H9 (cell line): ENCODE measurements at regions not wholly inside any gene's neighbourhood (a gene's known extent, or its start where the extent isn't known, plus 50 kb on each side); places are given as distances from the start of the nearest gene placed in this dataset.
A peak's percentile ranks its signal among the peaks of the same experiment; 100 is the strongest.

Experiments used
- DNase-seq: peaks from one replicate; pipeline ENCODE4 v3.0.0-alpha.2; 2017
- H2AFZ ChIP-seq: one replicate; pipeline ENCODE4 v1.6.1; 2013; ENCODE audit warnings: mild to moderate bottlenecking, low read length, control low read depth, moderate library complexity
- H2AK5ac ChIP-seq: 2 replicates; pipeline ENCODE4 v1.6.1; 2013; ENCODE audit warnings: low read length, control low read depth, mixed read lengths; ENCODE audit not compliant: insufficient read length
- H2BK120ac ChIP-seq: one replicate; pipeline ENCODE4 v1.6.1; 2013; ENCODE audit warnings: low read depth, mild to moderate bottlenecking, low read length, control low read depth, inconsistent platforms; ENCODE audit not compliant: poor library complexity, severe bottlenecking
- H2BK12ac ChIP-seq: 2 replicates; pipeline ENCODE4 v1.6.1; 2013; ENCODE audit warnings: low read length, control low read depth, mixed read lengths, low read depth; ENCODE audit not compliant: insufficient read length
- H2BK15ac ChIP-seq: 2 replicates; pipeline ENCODE4 v1.6.1; 2013; ENCODE audit warnings: low read depth, low read length, control low read depth
- H2BK20ac ChIP-seq: one replicate; pipeline ENCODE4 v1.6.1; 2013; ENCODE audit warnings: low read depth, mild to moderate bottlenecking, low read length, control low read depth, inconsistent platforms; ENCODE audit not compliant: poor library complexity, severe bottlenecking
- H2BK5ac ChIP-seq: 2 replicates; pipeline ENCODE4 v1.6.1; 2013; ENCODE audit warnings: low read length, control low read depth, mixed read lengths; ENCODE audit not compliant: insufficient read length
- H3K14ac ChIP-seq: 2 replicates; pipeline ENCODE4 v1.6.1; 2013; ENCODE audit warnings: low read length, control low read depth; ENCODE audit not compliant: insufficient read depth
- H3K18ac ChIP-seq: 2 replicates; pipeline ENCODE4 v1.6.1; 2013; ENCODE audit warnings: low read depth, mild to moderate bottlenecking, mixed read lengths, low read length, control low read depth; ENCODE audit not compliant: insufficient read length
- H3K23ac ChIP-seq: 2 replicates; pipeline ENCODE4 v1.6.1; 2013; ENCODE audit warnings: low read length, control low read depth, mixed read lengths, low read depth; ENCODE audit not compliant: insufficient read length
- H3K23me2 ChIP-seq: 2 replicates; pipeline ENCODE4 v1.6.1; 2013; ENCODE audit warnings: low read depth, mild to moderate bottlenecking, mixed read lengths, low read length, control low read depth; ENCODE audit not compliant: insufficient read length, poor library complexity, severe bottlenecking
- H3K27ac ChIP-seq: 2 replicates; pipeline ENCODE4 v1.5.1; 2013; ENCODE audit warnings: low read length, control low read depth, mixed read lengths, low read depth; ENCODE audit not compliant: insufficient read length
- H3K27me3 ChIP-seq: 2 replicates; pipeline ENCODE4 v1.6.1; 2013; ENCODE audit warnings: low read length, control low read depth, inconsistent platforms; ENCODE audit not compliant: insufficient read depth
- H3K4ac ChIP-seq: 2 replicates; pipeline ENCODE4 v1.6.1; 2013; ENCODE audit warnings: low read depth, mild to moderate bottlenecking, control low read depth, inconsistent platforms, low read length, moderate library complexity
- H3K4me1 ChIP-seq: 2 replicates; pipeline ENCODE4 v1.6.1; 2013; ENCODE audit warnings: low read length, control low read depth, inconsistent platforms; ENCODE audit not compliant: insufficient read depth
- H3K4me2 ChIP-seq: 2 replicates; pipeline ENCODE4 v1.6.1; 2013; ENCODE audit warnings: low read length, control low read depth, mixed read lengths; ENCODE audit not compliant: insufficient read length, insufficient read depth
- H3K56ac ChIP-seq: 2 replicates; pipeline ENCODE4 v1.6.1; 2013; ENCODE audit warnings: low read depth, mild to moderate bottlenecking, mixed read lengths, low read length, control low read depth; ENCODE audit not compliant: insufficient read length
- H3K79me1 ChIP-seq: 2 replicates; pipeline ENCODE4 v1.6.1; 2013; ENCODE audit warnings: low read depth, mild to moderate bottlenecking, moderate library complexity, low read length, control low read depth, inconsistent platforms; ENCODE audit not compliant: insufficient read depth, poor library complexity, severe bottlenecking
- H3K79me2 ChIP-seq: 2 replicates; pipeline ENCODE4 v1.6.1; 2013; ENCODE audit warnings: low read length, control low read depth, inconsistent platforms; ENCODE audit not compliant: insufficient read depth
- H3K9ac ChIP-seq: 2 replicates; pipeline ENCODE4 v1.6.1; 2013; ENCODE audit warnings: low read length, control low read depth, mixed read lengths; ENCODE audit not compliant: insufficient read length; ENCODE audit errors: extremely low read depth
- H3K9me3 ChIP-seq: one replicate; pipeline ENCODE4 v1.6.1; 2013; ENCODE audit warnings: low read depth, low read length, inconsistent platforms; ENCODE audit not compliant: control insufficient read depth
- H3T11ph ChIP-seq: one replicate; pipeline ENCODE4 v1.6.1; 2013; ENCODE audit warnings: mild to moderate bottlenecking, low read length, control low read depth, inconsistent platforms
- H4K20me1 ChIP-seq: one replicate; pipeline ENCODE4 v1.6.1; 2013; ENCODE audit not compliant: control insufficient read depth, insufficient read length, insufficient read depth
- H4K5ac ChIP-seq: 2 replicates; pipeline ENCODE4 v1.6.1; 2013; ENCODE audit warnings: low read depth, mild to moderate bottlenecking, mixed read lengths, low read length, control low read depth; ENCODE audit not compliant: insufficient read length
- H4K8ac ChIP-seq: replicated peaks from 2 replicates; pipeline ENCODE4 v1.6.1; 2013; ENCODE audit warnings: low read length, control low read depth, mixed read lengths, low read depth; ENCODE audit not compliant: insufficient read length
- H4K91ac ChIP-seq: 2 replicates; pipeline ENCODE4 v1.6.1; 2013; ENCODE audit warnings: low read depth, mild to moderate bottlenecking, moderate library complexity, mixed read lengths, low read length, control low read depth; ENCODE audit not compliant: insufficient read length
- H3K27ac Mint-ChIP-seq, 3 experiments: 2 replicates in 2 of 3; 3 replicates in 1 of 3; pipeline ENCODE4 v1.8.0; 2020 to 2021; ENCODE audit warnings: mixed read lengths in 3 of 3, mild to moderate bottlenecking in 1 of 3, moderate library complexity in 1 of 3
- H3K27me3 Mint-ChIP-seq: 2 replicates; pipeline ENCODE4 v1.8.0; 2021; ENCODE audit warnings: low read depth, mild to moderate bottlenecking, moderate library complexity, mixed read lengths
- H3K36me3 Mint-ChIP-seq, 3 experiments: 2 replicates in 2 of 3; 3 replicates in 1 of 3; pipeline ENCODE4 v1.8.0; 2020 to 2021; ENCODE audit warnings: low read depth in 3 of 3, mixed read lengths in 3 of 3; ENCODE audit not compliant: insufficient read depth in 1 of 3
- H3K4me1 Mint-ChIP-seq, 2 experiments: 2 replicates each; pipeline ENCODE4 v1.8.0; 2020; ENCODE audit warnings: mixed read lengths in 2 of 2
- H3K4me3 Mint-ChIP-seq, 2 experiments: 2 replicates in 1 of 2; 3 replicates in 1 of 2; pipeline ENCODE4 v1.8.0; 2020 to 2021; ENCODE audit warnings: mild to moderate bottlenecking in 2 of 2, mixed read lengths in 2 of 2, moderate library complexity in 1 of 2
- H3K9me3 Mint-ChIP-seq, 2 experiments: 2 replicates in 1 of 2; 3 replicates in 1 of 2; pipeline ENCODE4 v1.8.0; 2020; ENCODE audit warnings: mild to moderate bottlenecking in 2 of 2, mixed read lengths in 2 of 2, moderate library complexity in 1 of 2
- WGBS: extraction: QIAGEN DNeasy Blood & Tissue Kit; methylation state at CpG from one replicate; pipeline ENCODE4 v1.1.7; 2013; ENCODE audit warnings: missing lambda C conversion rate, low lambda C conversion rate, mixed read lengths; ENCODE audit not compliant: insufficient read length; ENCODE audit errors: extremely low coverage; 5-methylcytosine and 5-hydroxymethylcytosine counted together
- TF ChIP-seq, protein P1 (sequence below): fragments of 200-600 bp; sonication (generic); conservative IDR thresholded peaks from 3 replicates; pipeline ENCODE4 v1.8.0; 2021; ENCODE audit warnings: antibody characterized with exemption, mild to moderate bottlenecking

DNA sequence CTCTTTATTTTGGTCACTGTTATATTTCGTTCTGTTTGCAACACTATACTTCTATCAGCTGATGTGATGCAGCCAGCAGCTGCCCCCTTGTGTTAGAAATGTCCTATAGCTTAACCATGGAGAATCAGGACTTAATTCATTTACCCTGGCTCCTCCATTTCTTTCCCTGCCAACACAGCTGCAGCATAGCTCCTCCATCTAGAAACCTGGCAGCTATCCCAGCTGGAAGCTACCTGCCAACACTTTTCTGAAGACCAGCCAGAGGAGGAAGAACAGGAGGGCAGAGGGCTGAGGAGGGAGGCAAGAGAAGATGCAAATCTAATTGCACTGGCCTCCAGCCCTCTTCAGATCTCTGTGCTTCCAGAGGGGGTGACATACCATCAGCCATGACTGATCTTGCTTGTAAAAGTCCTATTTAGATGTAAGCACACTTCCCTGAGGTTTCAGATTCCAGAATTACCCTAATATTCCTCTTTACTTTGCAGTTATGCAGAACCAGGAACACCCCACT, 156.8 kb upstream of the TMEM260 start:
- Histone ChIP-seq H4K5ac (no peak overlapping the region), H2BK15ac (no peak overlapping the region), H4K91ac (no peak overlapping the region), H3K18ac (no peak overlapping the region), H3K9ac (no peak overlapping the region), H2BK120ac (no peak overlapping the region), H2AK5ac (no peak overlapping the region), H2BK20ac (no peak overlapping the region), H3T11ph (no peak overlapping the region), H2BK12ac (no peak overlapping the region), H3K23ac (no peak overlapping the region), H3K14ac (no peak overlapping the region), H3K23me2 (no peaks in the 10 kb centered on the region), H3K79me1 (no peaks in the 10 kb centered on the region), H2BK5ac (no peak overlapping the region), H3K4me1 (no peaks in the 10 kb centered on the region), H4K20me1 (no peaks in the 10 kb centered on the region), H3K79me2 (no peaks in the 10 kb centered on the region), H3K27ac (no peak overlapping the region), H3K4ac (no peak overlapping the region), H4K8ac (no peak overlapping the region), H3K56ac (no peak overlapping the region), H3K4me2 (no peak overlapping the region), H3K27me3 (no peaks in the 10 kb centered on the region), H2AFZ (peak overlapping the region; percentile 88), H3K9me3 (no peaks in the 10 kb centered on the region)
- WGBS, result no CpG with 5 or more reads among the region's 1 CpG
- no peak overlapping the region for H3K4me3 Mint-ChIP-seq
- TF ChIP-seq, protein P1, sequence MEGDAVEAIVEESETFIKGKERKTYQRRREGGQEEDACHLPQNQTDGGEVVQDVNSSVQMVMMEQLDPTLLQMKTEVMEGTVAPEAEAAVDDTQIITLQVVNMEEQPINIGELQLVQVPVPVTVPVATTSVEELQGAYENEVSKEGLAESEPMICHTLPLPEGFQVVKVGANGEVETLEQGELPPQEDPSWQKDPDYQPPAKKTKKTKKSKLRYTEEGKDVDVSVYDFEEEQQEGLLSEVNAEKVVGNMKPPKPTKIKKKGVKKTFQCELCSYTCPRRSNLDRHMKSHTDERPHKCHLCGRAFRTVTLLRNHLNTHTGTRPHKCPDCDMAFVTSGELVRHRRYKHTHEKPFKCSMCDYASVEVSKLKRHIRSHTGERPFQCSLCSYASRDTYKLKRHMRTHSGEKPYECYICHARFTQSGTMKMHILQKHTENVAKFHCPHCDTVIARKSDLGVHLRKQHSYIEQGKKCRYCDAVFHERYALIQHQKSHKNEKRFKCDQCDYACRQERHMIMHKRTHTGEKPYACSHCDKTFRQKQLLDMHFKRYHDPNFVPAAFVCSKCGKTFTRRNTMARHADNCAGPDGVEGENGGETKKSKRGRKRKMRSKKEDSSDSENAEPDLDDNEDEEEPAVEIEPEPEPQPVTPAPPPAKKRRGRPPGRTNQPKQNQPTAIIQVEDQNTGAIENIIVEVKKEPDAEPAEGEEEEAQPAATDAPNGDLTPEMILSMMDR, result peak; percentile 81
- no peaks in the 10 kb centered on the region for H3K27me3 Mint-ChIP-seq
- H3K9me3 Mint-ChIP-seq, result peaks cover 2 to 6% of the 10 kb centered on the region in 2 experiments; a peak in 2 of 5 replicates
- DNase-seq, result peak; percentile 36
- H3K27ac Mint-ChIP-seq, result no peak overlapping the region
- peaks cover 13 to 14% of the 10 kb centered on the region in 2 experiments for H3K4me1 Mint-ChIP-seq
- peaks cover 0 to 5% (median 4%) of the 10 kb centered on the region in 3 experiments; a peak in 3 of 7 replicates for H3K36me3 Mint-ChIP-seq
